SK-N-SH treated with all-trans-retinoic acid at 6 μM for 48 hours (cell line): ENCODE measurements at regions not wholly inside any gene's neighbourhood (a gene's known extent, or its start where the extent isn't known, plus 50 kb on each side); places are given as distances from the start of the nearest gene placed in this dataset.

Experiments
- ARNTL ChIP-seq: fragments of 450-650 bp; formaldehyde crosslinking; IDR thresholded peaks from 2 replicates; pipeline ENCODE4 v1.5.0; 2020; ENCODE audit warnings: low read depth, mild to moderate bottlenecking, moderate library complexity, borderline replicate concordance
- CSDC2 ChIP-seq: fragments of 250-450 bp; sonication (Bioruptor Pico); IDR thresholded peaks from 2 replicates; pipeline ENCODE4 v1.5.0; 2020; ENCODE audit warnings: mild to moderate bottlenecking, moderate library complexity
- ISL1 ChIP-seq: fragments of 250-450 bp; sonication (Bioruptor Pico); IDR thresholded peaks from 2 replicates; pipeline ENCODE4 v2.1.2; 2022; ENCODE audit warnings: mild to moderate bottlenecking, moderate library complexity
- POU6F1 ChIP-seq: fragments of 250-450 bp; sonication (Bioruptor Pico); IDR thresholded peaks from 2 replicates; pipeline ENCODE4 v1.8.0; 2021; ENCODE audit warnings: low read depth, mild to moderate bottlenecking, moderate library complexity, borderline replicate concordance
- PPARA ChIP-seq: fragments of 250-450 bp; sonication (Bioruptor Pico); IDR thresholded peaks from 2 replicates; pipeline ENCODE4 v1.5.0; 2020; ENCODE audit warnings: mild to moderate bottlenecking, borderline replicate concordance
- RARB ChIP-seq: fragments of 250-450 bp; sonication (Bioruptor Pico); IDR thresholded peaks from 2 replicates; pipeline ENCODE4 v1.8.0; 2021; ENCODE audit warnings: mild to moderate bottlenecking, moderate library complexity
- ZFP3 ChIP-seq: fragments of 250-450 bp; sonication (Bioruptor Pico); IDR thresholded peaks from 2 replicates; pipeline ENCODE4 v1.5.0; 2020; ENCODE audit warnings: mild to moderate bottlenecking, moderate library complexity
- ZNF565 ChIP-seq: fragments of 450-650 bp; formaldehyde crosslinking; conservative IDR thresholded peaks from 2 replicates; pipeline ENCODE4 v1.5.0; 2020; ENCODE audit warnings: low read depth, mild to moderate bottlenecking, moderate library complexity
- TF ChIP-seq, protein P1 (sequence below): fragments of 250-450 bp; sonication (Bioruptor Pico); IDR thresholded peaks from 2 replicates; pipeline ENCODE4 v1.5.1; 2021; ENCODE audit warnings: mild to moderate bottlenecking, moderate library complexity

DNA sequence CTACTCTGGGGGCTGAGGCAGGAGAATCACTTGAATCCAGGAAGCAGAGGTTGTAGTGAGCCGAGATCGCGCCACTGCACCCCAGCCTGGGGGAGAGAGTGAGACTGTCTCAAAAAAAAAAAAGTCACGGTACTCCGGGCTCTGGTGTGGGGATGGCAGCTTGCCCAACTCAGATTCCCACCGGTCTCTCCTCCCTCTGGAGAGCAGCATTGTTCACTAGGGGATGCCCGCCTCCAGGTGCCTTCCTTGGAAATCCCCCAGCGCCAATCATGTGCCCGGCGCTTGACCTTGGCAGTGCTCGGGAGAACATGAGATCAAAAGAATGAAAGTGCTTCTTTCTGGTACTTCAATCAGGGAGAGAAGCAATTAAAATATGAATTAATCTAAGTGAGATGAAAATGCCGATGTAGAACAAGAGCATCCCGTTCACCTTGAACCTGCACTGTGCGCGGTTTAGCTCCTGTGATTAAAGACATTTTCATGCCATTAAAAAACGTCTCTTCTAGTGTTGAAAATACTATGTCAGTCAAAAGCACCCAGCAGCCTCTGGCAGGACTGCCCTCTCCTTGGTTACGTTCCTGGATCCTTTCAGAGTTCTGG lies 1127.3 kb upstream of the AUTS2 start:
- TF ChIP-seq, protein P1, sequence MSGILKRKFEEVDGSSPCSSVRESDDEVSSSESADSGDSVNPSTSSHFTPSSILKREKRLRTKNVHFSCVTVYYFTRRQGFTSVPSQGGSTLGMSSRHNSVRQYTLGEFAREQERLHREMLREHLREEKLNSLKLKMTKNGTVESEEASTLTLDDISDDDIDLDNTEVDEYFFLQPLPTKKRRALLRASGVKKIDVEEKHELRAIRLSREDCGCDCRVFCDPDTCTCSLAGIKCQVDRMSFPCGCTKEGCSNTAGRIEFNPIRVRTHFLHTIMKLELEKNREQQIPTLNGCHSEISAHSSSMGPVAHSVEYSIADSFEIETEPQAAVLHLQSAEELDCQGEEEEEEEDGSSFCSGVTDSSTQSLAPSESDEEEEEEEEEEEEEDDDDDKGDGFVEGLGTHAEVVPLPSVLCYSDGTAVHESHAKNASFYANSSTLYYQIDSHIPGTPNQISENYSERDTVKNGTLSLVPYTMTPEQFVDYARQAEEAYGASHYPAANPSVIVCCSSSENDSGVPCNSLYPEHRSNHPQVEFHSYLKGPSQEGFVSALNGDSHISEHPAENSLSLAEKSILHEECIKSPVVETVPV (CRISPR knock-in tag) = no peak
- TF ChIP-seq RARB (CRISPR knock-in tag) (no peak), ISL1 (CRISPR knock-in tag) (no peak), ARNTL (CRISPR knock-in tag) (no peak), ZNF565 (CRISPR knock-in tag) (no peak), PPARA (no peak), ZFP3 (CRISPR knock-in tag) (no peak), POU6F1 (no peak), CSDC2 (CRISPR knock-in tag) (no peak)
